Ovary (tissue), 3 donors: ENCODE measurements at regions not wholly inside any gene's neighbourhood (a gene's known extent, or its start where the extent isn't known, plus 50 kb on each side); places are given as distances from the start of the nearest gene placed in this dataset.

Source experiments
- POLR2A ChIP-seq: fragments of 450-650 bp; IDR thresholded peaks from one replicate; pipeline ENCODE4 v1.6.1; 2017; ENCODE audit warnings: antibody characterized with exemption, mild to moderate bottlenecking, moderate library complexity
- TF ChIP-seq, protein P1 (sequence below), 3 donors: fragments of 450-650 bp in 2 of 3; fragments of 200-600 bp in 1 of 3; IDR thresholded peaks; one replicate each; pipeline versions ENCODE4 v1.5.1 to v1.8.0; 2016 to 2022; ENCODE audit warnings: antibody characterized with exemption in 3 of 3, mild to moderate bottlenecking in 1 of 3
- donor health status: DM: no; HTN: no; CAD: no.

GRCh38 chr3:82960379-82960778, 1198.9 kb upstream of the GBE1 start:
- TF ChIP-seq, protein P1, sequence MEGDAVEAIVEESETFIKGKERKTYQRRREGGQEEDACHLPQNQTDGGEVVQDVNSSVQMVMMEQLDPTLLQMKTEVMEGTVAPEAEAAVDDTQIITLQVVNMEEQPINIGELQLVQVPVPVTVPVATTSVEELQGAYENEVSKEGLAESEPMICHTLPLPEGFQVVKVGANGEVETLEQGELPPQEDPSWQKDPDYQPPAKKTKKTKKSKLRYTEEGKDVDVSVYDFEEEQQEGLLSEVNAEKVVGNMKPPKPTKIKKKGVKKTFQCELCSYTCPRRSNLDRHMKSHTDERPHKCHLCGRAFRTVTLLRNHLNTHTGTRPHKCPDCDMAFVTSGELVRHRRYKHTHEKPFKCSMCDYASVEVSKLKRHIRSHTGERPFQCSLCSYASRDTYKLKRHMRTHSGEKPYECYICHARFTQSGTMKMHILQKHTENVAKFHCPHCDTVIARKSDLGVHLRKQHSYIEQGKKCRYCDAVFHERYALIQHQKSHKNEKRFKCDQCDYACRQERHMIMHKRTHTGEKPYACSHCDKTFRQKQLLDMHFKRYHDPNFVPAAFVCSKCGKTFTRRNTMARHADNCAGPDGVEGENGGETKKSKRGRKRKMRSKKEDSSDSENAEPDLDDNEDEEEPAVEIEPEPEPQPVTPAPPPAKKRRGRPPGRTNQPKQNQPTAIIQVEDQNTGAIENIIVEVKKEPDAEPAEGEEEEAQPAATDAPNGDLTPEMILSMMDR (IDR thresholded peaks at IDR 0.05), result no peak
- no peak for TF ChIP-seq POLR2A
